GM12891 (cell line): ENCODE measurements at regions not wholly inside any gene's neighbourhood (a gene's known extent, or its start where the extent isn't known, plus 50 kb on each side); places are given as distances from the start of the nearest gene placed in this dataset.

ENCODE experiments used
- DNase-seq: peaks from one replicate; pipeline ENCODE4 v3.0.0; 2011; ENCODE audit warnings: low spot score; ENCODE audit not compliant: insufficient read length
- FAIRE-seq: peaks from 2 replicates; lab custom pipeline; 2011; peaks lifted over from hg19 to GRCh38; lab: Jason Lieb, UNC
- PAX5 ChIP-seq: IDR thresholded peaks from 2 replicates; pipeline ENCODE4 v1.6.1; 2011; ENCODE audit warnings: low read length, moderate library complexity, mild to moderate bottlenecking; ENCODE audit not compliant: insufficient read depth, severe bottlenecking
- POLR2A ChIP-seq: IDR thresholded peaks from 2 replicates; pipeline ENCODE4 v1.6.1; 2011; ENCODE audit warnings: low read depth, low read length, control low read depth
- POLR2AphosphoS5 ChIP-seq: IDR thresholded peaks from 2 replicates; pipeline ENCODE4 v1.6.1; 2011; ENCODE audit warnings: low read depth, low read length, control low read depth
- POU2F2 ChIP-seq: IDR thresholded peaks from 2 replicates; pipeline ENCODE4 v1.6.1; 2011; ENCODE audit warnings: low read depth, mild to moderate bottlenecking, control low read depth, low read length, moderate library complexity
- SPI1 ChIP-seq: IDR thresholded peaks from 2 replicates; pipeline ENCODE4 v1.6.1; 2011; ENCODE audit warnings: low read depth, low read length, control low read depth
- TAF1 ChIP-seq: IDR thresholded peaks from 2 replicates; pipeline ENCODE4 v1.6.1; 2011; ENCODE audit warnings: low read depth, low read length, control low read depth

GRCh38 chrX:39845233-39845632, 252.5 kb downstream of the BCOR start:
- TF ChIP-seq PAX5 (no peak), POLR2A (no peak), POU2F2 (no peak), SPI1 (no peak), TAF1 (no peak), POLR2AphosphoS5 (no peak)
- DNase-seq = no peak
- no peak for FAIRE-seq

- DNase-seq = no peak
- TF ChIP-seq POLR2AphosphoS5 (no peak), POLR2A (no peak), PAX5 (no peak), SPI1 (no peak)
- no peak for FAIRE-seq
These were observed 251.3 kb downstream of the BCOR start for GRCh38 chrX:39846460-39846859.

GRCh38 chrX:39848243-39848642, 249.5 kb downstream of the BCOR start:
- DNase-seq (no peak), FAIRE-seq (no peak)
- TF ChIP-seq POLR2AphosphoS5 = no peak
- TF ChIP-seq POU2F2 = no peak
- TF ChIP-seq POLR2A = no peak
- no peak for TF ChIP-seq PAX5
- no peak for TF ChIP-seq SPI1
- no peak for TF ChIP-seq TAF1

GRCh38 chrX:39848900-39849299, 248.9 kb downstream of the BCOR start:
- FAIRE-seq (no peak), DNase-seq (no peak)
- TF ChIP-seq TAF1 (no peak), POLR2A (no peak), PAX5 (no peak), POU2F2 (no peak), POLR2AphosphoS5 (no peak), SPI1 (no peak)

GRCh38 chrX:39850209-39850608, 247.5 kb downstream of the BCOR start:
- no peak for DNase-seq
- TF ChIP-seq POLR2A (no peak), POLR2AphosphoS5 (no peak), SPI1 (no peak), POU2F2 (no peak), PAX5 (no peak), TAF1 (no peak)
- no peak for FAIRE-seq

GRCh38 chrX:39850630-39851152, 247.1 kb downstream of the BCOR start:
- no peak for TF ChIP-seq POLR2A
- no peak for TF ChIP-seq POLR2AphosphoS5
- no peak for TF ChIP-seq TAF1
- no peak for TF ChIP-seq SPI1
- TF ChIP-seq POU2F2 = no peak
- TF ChIP-seq PAX5 = no peak
- FAIRE-seq = peak; percentile 9
- no peak for DNase-seq

GRCh38 chrX:39851745-39852455, 245.9 kb downstream of the BCOR start:
- no peak for TF ChIP-seq SPI1
- DNase-seq (no peak), FAIRE-seq (no peak)

GRCh38 chrX:39852491-39852890, 245.3 kb downstream of the BCOR start:
- DNase-seq = no peak
- TF ChIP-seq POLR2A (no peak), POLR2AphosphoS5 (no peak), SPI1 (no peak), POU2F2 (no peak), PAX5 (no peak), TAF1 (no peak)
- FAIRE-seq = no peak

- DNase-seq (no peak), FAIRE-seq (peak; percentile 20)
- TF ChIP-seq POLR2A (no peak), PAX5 (no peak), SPI1 (no peak), POU2F2 (no peak), POLR2AphosphoS5 (no peak)
These were observed 244.2 kb downstream of the BCOR start for GRCh38 chrX:39853417-39854030.
